ENCODE measurements at regions not wholly inside any gene's neighbourhood (a gene's known extent, or its start where the extent isn't known, plus 50 kb on each side); places are given as distances from the start of the nearest gene placed in this dataset.

GRCh38 chr11:112610996-112611750 is 350.0 kb upstream of the NCAM1 start:
- no peak for TF ChIP-seq CTCF (IDR thresholded peaks at IDR 0.05)
- no peaks in the 10 kb centered on the region for H3K4me1 ChIP-seq
- no peak overlapping the region for H3K27ac ChIP-seq
- H3K27me3 ChIP-seq (ENCODE audit: control insufficient read depth, insufficient read depth, low read length), result no peaks in the 10 kb centered on the region
- H3K9ac ChIP-seq, result no peak overlapping the region
- H3K4me3 ChIP-seq (ENCODE audit: low read depth, low read length), result no peak overlapping the region
- H2AFZ ChIP-seq, result no peak overlapping the region
- no peaks in the 10 kb centered on the region for H3K36me3 ChIP-seq (ENCODE audit: control insufficient read depth, insufficient read depth, low read length)
- no peaks in the 10 kb centered on the region for H3K9me3 ChIP-seq (ENCODE audit: control insufficient read depth, low read length)
- no peak overlapping the region for H3K4me2 ChIP-seq (ENCODE audit: low read length)
- H3K79me2 ChIP-seq, result no peaks in the 10 kb centered on the region

GRCh38 chr11:112611771-112612170 is 349.4 kb upstream of the NCAM1 start:
- Histone ChIP-seq H3K27ac (no peak overlapping the region), H3K9me3 (ENCODE audit: control insufficient read depth, low read length) (no peaks in the 10 kb centered on the region), H2AFZ (no peak overlapping the region), H3K36me3 (ENCODE audit: control insufficient read depth, insufficient read depth, low read length) (no peaks in the 10 kb centered on the region), H3K9ac (no peak overlapping the region), H3K4me1 (no peaks in the 10 kb centered on the region), H3K4me2 (ENCODE audit: low read length) (no peak overlapping the region), H3K27me3 (ENCODE audit: control insufficient read depth, insufficient read depth, low read length) (no peaks in the 10 kb centered on the region), H3K79me2 (no peaks in the 10 kb centered on the region), H3K4me3 (ENCODE audit: low read depth, low read length) (no peak overlapping the region)
- TF ChIP-seq CTCF (IDR thresholded peaks at IDR 0.05), result no peak

GRCh38 chr11:112612250-112612849 is 348.9 kb upstream of the NCAM1 start:
- TF ChIP-seq CTCF (IDR thresholded peaks at IDR 0.05), result no peak
- Histone ChIP-seq H3K9ac (no peak overlapping the region), H3K79me2 (no peaks in the 10 kb centered on the region), H3K4me1 (no peaks in the 10 kb centered on the region), H2AFZ (no peak overlapping the region), H3K36me3 (ENCODE audit: control insufficient read depth, insufficient read depth, low read length) (no peaks in the 10 kb centered on the region), H3K27ac (no peak overlapping the region), H3K4me2 (ENCODE audit: low read length) (no peak overlapping the region), H3K4me3 (ENCODE audit: low read depth, low read length) (no peak overlapping the region), H3K9me3 (ENCODE audit: control insufficient read depth, low read length) (no peaks in the 10 kb centered on the region), H3K27me3 (ENCODE audit: control insufficient read depth, insufficient read depth, low read length) (no peaks in the 10 kb centered on the region)

- TF ChIP-seq CTCF (IDR thresholded peaks at IDR 0.05), result no peak
- no peak overlapping the region for H3K4me3 ChIP-seq (ENCODE audit: low read depth, low read length)
- H3K9me3 ChIP-seq (ENCODE audit: control insufficient read depth, low read length), result no peaks in the 10 kb centered on the region
- H2AFZ ChIP-seq, result no peak overlapping the region
- no peaks in the 10 kb centered on the region for H3K79me2 ChIP-seq
- H3K4me2 ChIP-seq (ENCODE audit: low read length), result no peak overlapping the region
- H3K27me3 ChIP-seq (ENCODE audit: control insufficient read depth, insufficient read depth, low read length), result no peaks in the 10 kb centered on the region
- no peaks in the 10 kb centered on the region for H3K4me1 ChIP-seq
- no peak overlapping the region for H3K9ac ChIP-seq
- H3K27ac ChIP-seq, result no peak overlapping the region
- no peaks in the 10 kb centered on the region for H3K36me3 ChIP-seq (ENCODE audit: control insufficient read depth, insufficient read depth, low read length)
These were observed 347.9 kb upstream of the NCAM1 start for GRCh38 chr11:112613051-112613972.
